ENCODE measurements at regions not wholly inside any gene's neighbourhood (a gene's known extent, or its start where the extent isn't known, plus 50 kb on each side); places are given as distances from the start of the nearest gene placed in this dataset.
A peak's percentile ranks its signal among the peaks of the same experiment; 100 is the strongest.

- no peak for DNase-seq (ENCODE audit: low read depth in 2 of 2)
Measured at GRCh38 chr13:66071029-66071428, 1159.1 kb downstream of the PCDH9 start.

DNA sequence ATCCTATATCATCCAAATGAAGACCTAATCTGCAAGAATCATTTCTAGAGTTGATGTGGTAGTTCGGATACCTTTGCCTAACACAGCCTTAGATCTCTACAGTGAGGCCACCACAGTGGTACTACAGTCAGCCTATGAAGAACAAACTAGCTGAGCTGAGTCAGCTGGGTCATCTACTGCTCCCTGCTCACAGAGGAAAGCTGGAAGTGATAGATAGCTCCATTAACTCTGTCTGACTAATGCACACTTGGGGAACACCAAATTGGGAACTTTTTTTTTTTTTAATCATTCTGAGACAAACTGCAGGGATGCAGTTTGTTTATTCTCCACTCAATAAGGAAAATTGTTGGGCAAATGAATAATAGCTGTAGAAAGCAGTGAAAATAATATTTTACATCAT, 1160.6 kb downstream of the PCDH9 start:
- no peak for DNase-seq (ENCODE audit: low read depth in 2 of 2)

GRCh38 chr13:66068683-66069082, 1161.5 kb downstream of the PCDH9 start:
- no peak for DNase-seq (ENCODE audit: low read depth in 2 of 2)

DNA sequence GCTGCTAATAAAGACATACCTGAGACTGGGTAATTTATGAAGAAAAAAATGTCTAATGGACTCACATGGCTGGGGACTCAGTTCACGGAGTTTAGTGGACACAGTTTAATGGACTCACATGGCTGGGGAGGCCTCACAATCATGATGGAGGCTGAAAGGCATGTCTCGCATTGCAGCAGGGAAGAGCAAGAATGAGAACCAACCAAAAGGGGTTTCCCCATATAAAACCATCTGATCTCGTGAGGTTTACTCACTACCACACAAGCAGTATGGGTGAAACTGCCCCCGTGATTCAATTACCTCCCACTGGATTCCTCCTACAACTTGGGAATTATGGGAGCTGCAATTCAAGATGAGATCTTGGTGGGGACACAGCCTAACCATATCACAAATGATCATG, 1181.2 kb downstream of the PCDH9 start:
- no peak for DNase-seq (ENCODE audit: low read depth in 2 of 2)

- DNase-seq (ENCODE audit: low read depth in 2 of 2): no peak
Measured at GRCh38 chr13:66040506-66040905, 1189.6 kb downstream of the PCDH9 start.

DNA sequence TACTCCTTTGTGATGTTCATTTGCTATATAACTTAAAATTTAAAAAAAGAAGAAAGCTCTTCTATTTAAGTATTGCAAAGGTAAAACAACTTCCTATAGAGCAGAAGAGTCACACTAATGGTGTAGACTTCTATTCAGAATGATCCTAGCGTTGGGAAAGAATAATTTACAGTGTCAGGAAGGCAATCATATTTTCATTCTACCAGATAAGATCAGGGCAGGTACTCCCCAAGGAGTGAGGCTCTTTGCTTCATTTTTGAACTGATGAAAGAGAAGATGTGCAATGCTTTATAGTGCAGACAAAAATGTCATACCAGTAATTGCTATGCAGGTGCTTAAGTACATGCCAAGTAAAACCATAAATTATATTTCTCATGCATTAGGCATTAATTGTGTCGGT, 1193.0 kb downstream of the PCDH9 start:
- DNase-seq (ENCODE audit: low read depth in 2 of 2): no peak

- DNase-seq (ENCODE audit: low read depth in 2 of 2): no peak
Measured at GRCh38 chr13:66036636-66037035, 1193.5 kb downstream of the PCDH9 start.

DNA sequence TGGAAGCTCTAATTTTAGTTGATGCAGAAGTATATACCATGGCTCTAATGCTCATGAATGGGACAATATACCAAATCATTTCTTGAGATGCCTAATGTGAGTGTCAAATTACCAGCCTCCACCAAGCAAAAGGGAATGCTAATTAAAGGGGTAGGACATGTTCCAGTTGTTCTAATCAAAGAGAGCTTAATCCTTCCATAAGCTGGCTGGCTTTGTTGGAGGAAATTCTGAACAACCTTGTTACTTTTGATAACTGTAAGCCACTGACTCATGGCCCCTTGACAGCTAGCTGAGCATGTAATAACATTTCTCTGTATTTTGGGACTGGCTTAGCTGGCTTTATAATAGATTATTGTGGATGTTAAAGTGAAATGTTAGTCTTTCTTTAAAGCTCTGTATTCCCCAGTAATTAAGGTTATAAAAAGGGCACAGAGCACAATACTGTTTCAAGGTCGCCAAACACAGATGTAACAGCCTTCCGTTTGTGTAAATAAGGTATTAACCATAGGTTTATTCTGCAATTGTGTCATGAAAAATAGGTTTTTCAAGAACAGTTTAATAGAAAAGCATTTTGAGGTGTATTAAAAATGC, 1194.0 kb downstream of the PCDH9 start:
- no peak for DNase-seq (ENCODE audit: low read depth in 2 of 2)

- no peak for DNase-seq (ENCODE audit: low read depth in 2 of 2)
Measured at GRCh38 chr13:66033924-66034323, 1196.2 kb downstream of the PCDH9 start.

DNA sequence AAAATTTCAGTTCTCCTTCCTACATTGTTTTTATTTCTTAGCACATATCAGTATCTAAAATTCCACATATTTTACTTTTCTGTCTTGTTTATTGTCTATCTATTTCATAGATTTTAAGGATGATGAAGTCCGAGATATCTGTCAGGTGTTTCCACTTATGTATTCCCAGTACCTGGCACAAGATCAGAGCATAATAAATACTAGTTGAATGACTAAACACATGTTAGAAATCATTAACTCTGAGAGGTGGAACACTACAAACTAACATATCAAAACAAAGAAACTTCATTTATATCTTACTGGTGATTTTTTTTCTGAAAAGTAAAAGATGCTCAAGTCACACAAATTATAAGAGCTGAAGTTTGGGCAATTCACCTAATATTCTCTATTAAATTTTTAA, 1208.3 kb downstream of the PCDH9 start:
- no peak for DNase-seq (ENCODE audit: low read depth in 2 of 2)

DNA sequence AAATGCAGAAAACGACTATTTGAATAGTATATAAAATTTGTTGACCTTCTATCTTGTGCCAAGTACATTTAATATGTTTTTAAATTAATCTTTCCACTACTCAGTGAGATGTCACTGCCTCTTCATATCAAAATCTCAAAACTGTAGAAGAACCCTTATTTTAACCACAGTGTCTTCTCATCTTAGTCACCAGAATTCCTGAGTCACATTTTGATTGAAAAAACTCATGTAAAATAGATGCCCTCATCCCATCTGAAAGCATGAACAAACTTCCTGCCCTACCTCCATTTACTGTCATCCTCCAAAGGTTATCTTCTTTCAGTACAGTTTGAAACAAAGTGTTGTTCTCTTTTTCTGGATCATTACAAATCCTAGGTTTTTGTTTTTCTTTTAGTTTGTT, 1215.4 kb downstream of the PCDH9 start:
- DNase-seq (ENCODE audit: low read depth in 2 of 2): no peak

DNA sequence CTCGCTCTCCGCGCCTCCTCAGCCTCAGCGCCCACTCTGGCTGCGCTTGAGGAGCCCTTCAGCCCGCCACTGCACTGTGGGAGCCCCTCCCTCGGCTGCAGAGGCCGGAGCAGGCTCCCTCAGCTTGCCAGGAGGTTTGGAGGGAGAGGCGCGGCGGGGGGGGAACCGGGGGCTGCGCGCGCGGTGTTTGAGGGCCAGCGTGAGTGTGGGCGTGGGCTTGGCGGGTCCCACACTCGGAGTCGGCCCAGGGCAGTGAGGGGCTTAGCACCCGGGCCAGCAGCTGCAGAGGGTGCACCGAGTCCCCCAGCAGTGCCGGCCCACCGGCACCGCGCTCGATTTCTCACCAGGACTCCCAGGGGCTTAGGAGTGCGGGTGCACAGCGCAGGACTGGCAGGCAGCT, 1220.9 kb downstream of the PCDH9 start:
- no peak for DNase-seq (ENCODE audit: low read depth in 2 of 2)

DNA sequence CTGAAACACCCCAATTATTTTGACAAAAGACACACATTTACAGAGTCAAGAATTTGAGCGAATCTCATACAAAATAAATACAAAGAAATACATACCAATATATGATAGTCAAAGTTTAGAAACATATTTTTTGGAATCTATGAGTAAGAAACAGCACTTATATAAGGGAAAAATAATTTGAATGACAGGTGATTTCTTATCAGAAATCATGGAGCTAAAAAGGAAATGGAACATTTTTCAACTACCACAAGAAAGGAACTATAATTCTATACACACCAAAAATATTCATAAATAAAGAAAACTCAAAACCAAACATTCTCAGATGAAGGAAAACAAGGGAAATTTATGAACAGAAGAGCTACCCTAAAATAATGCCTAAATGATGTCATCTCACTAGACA, 1226.6 kb downstream of the PCDH9 start:
- no peak for DNase-seq (ENCODE audit: low read depth in 2 of 2)

- DNase-seq (ENCODE audit: low read depth in 2 of 2): no peak
Measured at GRCh38 chr13:66001140-66001539, 1229.0 kb downstream of the PCDH9 start.

DNA sequence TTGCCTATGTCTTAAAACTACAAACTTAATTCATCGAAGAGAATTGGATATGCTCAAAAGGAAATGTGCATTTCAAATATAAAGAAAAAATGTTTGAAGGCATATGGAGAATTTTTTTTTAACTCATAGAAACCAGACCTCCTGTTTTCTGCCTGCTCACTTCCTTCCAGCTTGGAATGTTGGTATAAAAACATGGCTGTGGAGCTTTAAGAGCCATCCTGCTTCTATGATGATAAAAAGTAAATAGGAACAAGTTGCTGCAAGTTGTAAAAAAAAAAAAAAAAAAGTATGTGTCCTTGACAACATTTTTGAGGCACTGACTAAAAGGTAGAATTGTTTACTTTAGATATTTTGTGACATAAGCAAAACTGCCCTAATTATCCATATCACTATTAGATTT, 1230.7 kb downstream of the PCDH9 start:
- DNase-seq (ENCODE audit: low read depth in 2 of 2): no peak

DNA sequence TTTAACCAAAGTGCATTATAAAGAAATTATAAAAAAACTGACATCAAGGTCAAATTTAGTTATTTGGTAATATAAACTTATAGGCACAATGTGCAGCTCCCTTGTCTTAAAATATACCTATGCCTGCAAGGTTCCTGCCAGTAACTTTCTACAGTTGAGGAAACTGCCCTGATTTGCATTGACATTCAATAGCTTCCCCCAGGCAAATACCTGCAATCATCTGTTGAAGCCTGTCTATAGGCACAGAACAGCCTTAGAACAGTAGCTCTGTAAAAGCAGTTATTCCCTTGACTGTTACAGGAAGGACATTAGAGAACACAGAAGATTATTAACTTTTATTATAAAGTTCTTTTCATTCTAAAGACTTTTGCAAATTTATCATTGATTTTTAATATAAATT, 1239.5 kb downstream of the PCDH9 start:
- no peak for DNase-seq (ENCODE audit: low read depth in 2 of 2)

GRCh38 chr13:65985612-65986011, 1244.5 kb downstream of the PCDH9 start:
- no peak for DNase-seq (ENCODE audit: low read depth in 2 of 2)

- no peak for DNase-seq (ENCODE audit: low read depth in 2 of 2)
Measured at GRCh38 chr13:65977525-65977924, 1252.6 kb downstream of the PCDH9 start.

DNA sequence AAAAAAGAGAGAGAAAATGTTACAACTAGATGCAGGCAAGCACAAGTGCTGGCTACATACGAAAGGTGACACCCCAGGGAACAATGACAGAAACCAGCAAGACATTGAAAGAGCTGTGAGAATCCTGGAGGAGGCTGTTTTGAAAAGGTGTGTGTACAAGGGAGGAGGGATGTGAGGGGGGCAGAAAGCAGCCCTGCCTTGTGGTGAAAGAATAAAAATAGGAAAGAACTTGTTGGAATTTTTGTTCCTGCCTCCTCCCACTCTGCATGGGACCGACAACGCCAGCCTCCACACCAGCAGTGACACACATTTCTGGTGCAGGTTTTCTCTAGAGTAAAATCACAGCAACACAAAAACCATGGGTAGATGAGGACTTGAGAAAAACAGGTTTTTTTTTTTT, 1258.6 kb downstream of the PCDH9 start:
- no peak for DNase-seq (ENCODE audit: low read depth in 2 of 2)

DNA sequence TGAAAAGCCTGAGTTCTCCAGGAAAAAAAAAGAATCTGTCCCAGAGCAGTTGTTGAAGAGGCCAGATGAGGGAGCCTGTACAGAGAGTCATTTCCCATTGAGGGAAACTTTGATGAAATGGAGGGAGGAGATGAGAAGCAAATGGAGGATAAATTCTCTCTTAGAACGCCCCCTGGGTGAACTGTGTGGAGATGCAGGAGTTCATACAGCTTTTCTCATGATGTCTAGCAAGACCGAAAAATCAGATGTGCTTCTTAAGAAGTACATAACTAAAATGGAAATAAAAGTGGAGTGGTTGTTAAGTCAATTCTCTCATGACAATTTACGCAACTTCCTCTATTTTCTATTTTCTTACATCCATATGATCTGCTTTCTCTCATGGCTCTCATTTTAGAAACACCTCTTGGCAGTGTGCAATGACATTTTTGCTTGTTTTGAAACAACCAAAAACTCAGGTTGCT, 1263.1 kb downstream of the PCDH9 start:
- DNase-seq (ENCODE audit: low read depth in 2 of 2): peak in 1 of 2 experiments; percentile 4

DNA sequence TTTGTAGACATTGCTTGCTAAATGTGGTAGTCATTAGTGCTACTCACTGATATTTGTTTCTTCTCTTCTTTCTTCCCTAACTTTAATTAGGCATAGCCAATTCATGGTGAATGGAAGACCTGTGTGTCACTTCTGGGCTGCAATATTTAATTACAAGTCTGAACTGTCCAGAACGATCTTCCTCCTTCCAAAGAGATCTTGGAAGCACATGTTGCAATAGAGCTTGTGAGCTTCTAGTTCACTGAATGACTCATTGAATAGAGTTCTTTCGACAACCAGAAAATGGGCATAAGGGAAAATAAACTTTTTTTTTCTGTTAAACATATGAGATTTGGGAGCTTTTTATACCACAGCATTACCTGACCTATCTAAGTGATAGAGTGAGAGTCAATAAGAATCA, 1264.6 kb downstream of the PCDH9 start:
- DNase-seq (ENCODE audit: low read depth in 2 of 2): peak in 1 of 2 experiments; percentile 8

GRCh38 chr13:65964672-65965071, 1265.5 kb downstream of the PCDH9 start:
- no peak for DNase-seq (ENCODE audit: low read depth in 2 of 2)

DNA sequence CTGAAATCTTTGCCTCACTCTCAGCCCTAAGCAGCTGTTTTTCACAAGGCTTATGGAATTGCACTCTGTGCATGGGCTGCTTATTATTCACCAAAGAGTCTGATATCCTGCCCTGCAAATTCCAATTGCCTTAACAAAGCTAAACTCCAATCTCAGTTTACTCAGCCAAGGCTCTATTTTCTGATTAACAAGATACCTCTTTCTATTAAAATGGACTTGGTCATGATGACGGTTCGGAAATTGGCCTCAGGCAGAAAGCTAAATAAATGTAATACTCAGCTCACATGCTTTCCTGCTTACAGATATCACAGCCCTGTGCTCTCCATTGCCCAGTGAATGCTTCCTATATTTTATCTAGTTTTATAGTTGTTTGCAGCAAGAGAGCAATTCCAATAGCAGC, 1270.8 kb downstream of the PCDH9 start:
- no peak for DNase-seq (ENCODE audit: low read depth in 2 of 2)

DNA sequence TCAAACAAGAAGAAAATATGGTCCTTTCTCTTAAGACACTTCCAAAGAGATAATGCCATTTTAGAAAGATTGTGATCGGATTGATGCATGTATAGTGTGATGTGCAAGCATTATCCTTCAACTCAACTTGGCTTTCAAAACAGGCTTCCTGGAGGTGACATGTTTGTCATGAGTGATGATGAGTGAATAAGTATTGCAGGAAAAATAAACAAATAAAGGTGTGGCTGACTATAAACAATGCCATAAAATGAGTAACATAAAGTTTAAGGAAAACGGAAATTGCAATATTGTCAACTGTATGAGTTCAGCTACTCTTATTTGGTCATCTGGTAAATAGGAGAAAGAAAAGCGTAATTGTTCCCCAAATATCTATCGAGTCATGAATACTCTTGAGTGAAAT, 1283.7 kb downstream of the PCDH9 start:
- no peak for DNase-seq (ENCODE audit: low read depth in 2 of 2)

Data from fibroblast of skin of left quadriceps (primary cell).